ENCODE measurements at regions not wholly inside any gene's neighbourhood (a gene's known extent, or its start where the extent isn't known, plus 50 kb on each side); places are given as distances from the start of the nearest gene placed in this dataset.

GRCh38 chr18:77470569-77471413, 221.1 kb downstream of the GALR1 start:
- H3K4me2 ChIP-seq (replicated peaks; ENCODE audit: extremely low read depth, low read length, poor library complexity, severe bottlenecking), result no peak overlapping the region
- no peaks in the 10 kb centered on the region for H3K79me2 ChIP-seq (ENCODE audit: insufficient read depth, low read length)
- no peak overlapping the region for H3K4me3 ChIP-seq (replicated peaks in 1 of 3; ENCODE audit: low read depth in 2 of 3, low read length in 3 of 3)
- WGBS (ENCODE audit: insufficient coverage), result 85% methylated on average over 8 of the region's 16 CpGs
- H3K27ac Mint-ChIP-seq, result peak overlapping the region in 1 of 7 donors; percentile 79
- H3K27me3 Mint-ChIP-seq (ENCODE audit: low read depth in 3 of 3), result peaks cover 0 to 6% (median 4%) of the 10 kb centered on the region in 3 donors
- peaks cover 0 to 2% (median 0%) of the 10 kb centered on the region in 7 donors for H3K9me3 Mint-ChIP-seq
- intact Hi-C loops (cut with micrococcal nuclease), result no loop called here
- no peaks in the 10 kb centered on the region for H4K20me1 ChIP-seq (ENCODE audit: insufficient read depth, low read length)
- H3K9ac ChIP-seq (ENCODE audit: insufficient read depth, low read length, poor library complexity, severe bottlenecking), result no peak overlapping the region
- no peaks in the 10 kb centered on the region for H3K4me1 Mint-ChIP-seq
- H3K36me3 ChIP-seq (replicated peaks in 1 of 2; ENCODE audit: control insufficient read depth in 1 of 2, insufficient read depth in 2 of 2, low read length in 2 of 2), result no peaks in the 10 kb centered on the region
- H2AFZ ChIP-seq (ENCODE audit: insufficient read depth, low read depth, low read length, poor library complexity, severe bottlenecking), result no peak overlapping the region
- TF ChIP-seq, protein P1, sequence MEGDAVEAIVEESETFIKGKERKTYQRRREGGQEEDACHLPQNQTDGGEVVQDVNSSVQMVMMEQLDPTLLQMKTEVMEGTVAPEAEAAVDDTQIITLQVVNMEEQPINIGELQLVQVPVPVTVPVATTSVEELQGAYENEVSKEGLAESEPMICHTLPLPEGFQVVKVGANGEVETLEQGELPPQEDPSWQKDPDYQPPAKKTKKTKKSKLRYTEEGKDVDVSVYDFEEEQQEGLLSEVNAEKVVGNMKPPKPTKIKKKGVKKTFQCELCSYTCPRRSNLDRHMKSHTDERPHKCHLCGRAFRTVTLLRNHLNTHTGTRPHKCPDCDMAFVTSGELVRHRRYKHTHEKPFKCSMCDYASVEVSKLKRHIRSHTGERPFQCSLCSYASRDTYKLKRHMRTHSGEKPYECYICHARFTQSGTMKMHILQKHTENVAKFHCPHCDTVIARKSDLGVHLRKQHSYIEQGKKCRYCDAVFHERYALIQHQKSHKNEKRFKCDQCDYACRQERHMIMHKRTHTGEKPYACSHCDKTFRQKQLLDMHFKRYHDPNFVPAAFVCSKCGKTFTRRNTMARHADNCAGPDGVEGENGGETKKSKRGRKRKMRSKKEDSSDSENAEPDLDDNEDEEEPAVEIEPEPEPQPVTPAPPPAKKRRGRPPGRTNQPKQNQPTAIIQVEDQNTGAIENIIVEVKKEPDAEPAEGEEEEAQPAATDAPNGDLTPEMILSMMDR (IDR thresholded peaks at IDR 0.05), result no peak
- no peaks in the 10 kb centered on the region for H3K9me3 ChIP-seq (replicated peaks in 1 of 2; ENCODE audit: control insufficient read depth in 1 of 2, insufficient read depth in 1 of 2, low read length in 2 of 2)
- H3K4me1 ChIP-seq (ENCODE audit: control insufficient read depth in 1 of 2, insufficient read depth in 2 of 2, low read length in 2 of 2), result no peaks in the 10 kb centered on the region
- H3K27me3 ChIP-seq (ENCODE audit: control insufficient read depth in 2 of 2, insufficient read depth in 2 of 2, low read length in 2 of 2), result no peaks in the 10 kb centered on the region
- no peak overlapping the region for H3K4me3 Mint-ChIP-seq
- no peaks in the 10 kb centered on the region for H3K36me3 Mint-ChIP-seq
- DNase-seq, result no peak
- no peak overlapping the region for H3K27ac ChIP-seq (ENCODE audit: low read depth in 1 of 2, low read length in 2 of 2)

GRCh38 chr18:77472509-77472908, 222.9 kb downstream of the GALR1 start:
- H3K4me2 ChIP-seq (replicated peaks; ENCODE audit: extremely low read depth, low read length, poor library complexity, severe bottlenecking), result no peak overlapping the region
- DNase-seq, result no peak
- Mint-ChIP-seq H3K27me3 (ENCODE audit: low read depth in 3 of 3) (peaks cover 0 to 6% (median 6%) of the 10 kb centered on the region in 3 donors), H3K4me3 (no peak overlapping the region), H3K9me3 (peaks cover 0 to 2% (median 0%) of the 10 kb centered on the region in 7 donors), H3K4me1 (no peaks in the 10 kb centered on the region), H3K36me3 (no peaks in the 10 kb centered on the region), H3K27ac (no peak overlapping the region)
- no peak overlapping the region for H3K4me3 ChIP-seq (replicated peaks in 1 of 3; ENCODE audit: low read depth in 2 of 3, low read length in 3 of 3)
- no CpG with 5 or more reads among the region's 1 CpG for WGBS (ENCODE audit: insufficient coverage)
- no peaks in the 10 kb centered on the region for H3K36me3 ChIP-seq (replicated peaks in 1 of 2; ENCODE audit: control insufficient read depth in 1 of 2, insufficient read depth in 2 of 2, low read length in 2 of 2)
- H3K27me3 ChIP-seq (ENCODE audit: control insufficient read depth in 2 of 2, insufficient read depth in 2 of 2, low read length in 2 of 2), result no peaks in the 10 kb centered on the region
- intact Hi-C loops (cut with micrococcal nuclease), result no loop called here
- TF ChIP-seq, protein P1 (IDR thresholded peaks at IDR 0.05), result no peak
- H3K9me3 ChIP-seq (replicated peaks in 1 of 2; ENCODE audit: control insufficient read depth in 1 of 2, insufficient read depth in 1 of 2, low read length in 2 of 2), result no peaks in the 10 kb centered on the region
- H2AFZ ChIP-seq (ENCODE audit: insufficient read depth, low read depth, low read length, poor library complexity, severe bottlenecking), result no peak overlapping the region
- H3K27ac ChIP-seq (ENCODE audit: low read depth in 1 of 2, low read length in 2 of 2), result no peak overlapping the region
- no peaks in the 10 kb centered on the region for H3K4me1 ChIP-seq (ENCODE audit: control insufficient read depth in 1 of 2, insufficient read depth in 2 of 2, low read length in 2 of 2)
- no peaks in the 10 kb centered on the region for H4K20me1 ChIP-seq (ENCODE audit: insufficient read depth, low read length)
- H3K79me2 ChIP-seq (ENCODE audit: insufficient read depth, low read length), result no peaks in the 10 kb centered on the region
- no peak overlapping the region for H3K9ac ChIP-seq (ENCODE audit: insufficient read depth, low read length, poor library complexity, severe bottlenecking)
